Kidney epithelial cell (primary cell): ENCODE measurements at regions not wholly inside any gene's neighbourhood (a gene's known extent, or its start where the extent isn't known, plus 50 kb on each side); places are given as distances from the start of the nearest gene placed in this dataset.

ENCODE experiments used
- DNase-seq: peaks from one replicate; pipeline ENCODE4 v3.0.0-alpha.2; 2010; ENCODE audit warnings: low read depth
- H3K27me3 ChIP-seq: 2 replicates; pipeline ENCODE4 v1.6.0; 2011; ENCODE audit warnings: low read length; ENCODE audit not compliant: control insufficient read depth, insufficient read depth
- H3K36me3 ChIP-seq: 2 replicates; pipeline ENCODE4 v1.5.1; 2011; ENCODE audit warnings: low read length; ENCODE audit not compliant: control insufficient read depth, insufficient read depth
- H3K4me3 ChIP-seq: 2 replicates; pipeline ENCODE4 v1.5.1; 2011; ENCODE audit warnings: low read depth, mild to moderate bottlenecking, control low read depth, low read length
- TF ChIP-seq, protein P1 (sequence below): IDR thresholded peaks from 2 replicates; pipeline ENCODE4 v1.5.1; 2011; ENCODE audit warnings: mild to moderate bottlenecking, moderate library complexity, low read length, control low read depth, inconsistent platforms; ENCODE audit not compliant: insufficient read depth, poor library complexity, severe bottlenecking

DNA sequence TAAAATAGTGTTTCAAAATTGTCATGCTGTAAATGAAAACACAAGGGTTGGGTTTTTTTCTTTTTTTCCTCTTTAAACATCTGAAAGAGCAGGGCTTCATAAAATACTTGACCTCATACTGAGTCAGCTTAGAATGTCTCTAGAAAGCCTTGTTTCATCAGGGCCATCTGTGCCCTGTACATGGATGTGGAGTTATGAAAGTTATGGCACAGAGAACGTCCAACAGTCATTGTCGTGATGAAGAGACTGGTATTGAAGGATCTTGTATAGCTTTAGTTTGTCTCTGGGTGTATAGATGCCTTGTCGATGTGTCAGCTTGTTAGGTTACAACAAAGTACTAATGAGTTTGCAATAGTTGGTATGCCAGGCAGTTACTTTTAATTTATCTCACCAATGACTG lies 127.3 kb downstream of the FAM204A start:
- TF ChIP-seq, protein P1, sequence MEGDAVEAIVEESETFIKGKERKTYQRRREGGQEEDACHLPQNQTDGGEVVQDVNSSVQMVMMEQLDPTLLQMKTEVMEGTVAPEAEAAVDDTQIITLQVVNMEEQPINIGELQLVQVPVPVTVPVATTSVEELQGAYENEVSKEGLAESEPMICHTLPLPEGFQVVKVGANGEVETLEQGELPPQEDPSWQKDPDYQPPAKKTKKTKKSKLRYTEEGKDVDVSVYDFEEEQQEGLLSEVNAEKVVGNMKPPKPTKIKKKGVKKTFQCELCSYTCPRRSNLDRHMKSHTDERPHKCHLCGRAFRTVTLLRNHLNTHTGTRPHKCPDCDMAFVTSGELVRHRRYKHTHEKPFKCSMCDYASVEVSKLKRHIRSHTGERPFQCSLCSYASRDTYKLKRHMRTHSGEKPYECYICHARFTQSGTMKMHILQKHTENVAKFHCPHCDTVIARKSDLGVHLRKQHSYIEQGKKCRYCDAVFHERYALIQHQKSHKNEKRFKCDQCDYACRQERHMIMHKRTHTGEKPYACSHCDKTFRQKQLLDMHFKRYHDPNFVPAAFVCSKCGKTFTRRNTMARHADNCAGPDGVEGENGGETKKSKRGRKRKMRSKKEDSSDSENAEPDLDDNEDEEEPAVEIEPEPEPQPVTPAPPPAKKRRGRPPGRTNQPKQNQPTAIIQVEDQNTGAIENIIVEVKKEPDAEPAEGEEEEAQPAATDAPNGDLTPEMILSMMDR, result no peak
- DNase-seq, result no peak
- no peaks in the 10 kb centered on the region for H3K27me3 ChIP-seq
- no peaks in the 10 kb centered on the region for H3K36me3 ChIP-seq
- no peak overlapping the region for H3K4me3 ChIP-seq

DNA sequence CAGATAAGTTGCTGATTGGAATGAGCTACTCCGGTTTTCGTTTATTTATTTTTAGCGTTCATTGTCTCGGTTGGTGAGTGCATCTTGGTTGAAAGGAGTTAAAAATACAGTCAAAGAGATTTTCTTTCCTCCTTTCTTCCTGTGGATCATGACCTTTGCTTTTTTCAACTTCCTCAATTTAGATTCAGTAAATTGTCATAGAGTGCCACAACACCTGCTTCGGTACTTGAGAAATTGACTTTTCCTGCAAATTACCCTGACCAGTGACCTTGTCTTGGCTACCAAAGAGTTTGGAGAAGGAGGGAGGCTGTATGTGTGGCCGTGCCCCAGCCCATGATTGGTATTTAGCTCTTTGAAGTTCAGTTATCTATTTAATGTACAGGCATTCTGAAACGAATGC lies 128.7 kb downstream of the FAM204A start:
- TF ChIP-seq, protein P1, result no peak
- Histone ChIP-seq H3K4me3 (no peak overlapping the region), H3K36me3 (no peaks in the 10 kb centered on the region), H3K27me3 (no peaks in the 10 kb centered on the region)
- DNase-seq, result no peak

DNA sequence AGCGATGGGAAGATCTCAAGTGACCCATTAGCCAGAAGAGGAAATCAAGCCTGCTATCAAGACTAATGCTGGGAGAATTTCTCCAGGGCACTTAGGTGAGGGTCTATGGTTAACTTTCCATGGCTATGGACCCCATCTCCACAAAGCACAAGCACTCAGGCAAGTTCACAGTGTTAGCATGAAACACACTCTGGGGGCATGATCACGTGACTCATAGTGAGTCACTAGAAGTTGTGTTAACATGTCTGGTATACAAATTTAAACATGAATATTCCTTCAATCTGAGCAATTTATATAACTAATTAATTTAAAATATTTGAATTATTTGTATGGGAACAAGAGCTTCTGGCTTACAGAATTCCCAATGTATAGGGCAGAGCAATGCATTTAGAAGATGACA lies 131.8 kb downstream of the FAM204A start:
- Histone ChIP-seq H3K27me3 (no peaks in the 10 kb centered on the region), H3K4me3 (no peak overlapping the region), H3K36me3 (no peaks in the 10 kb centered on the region)
- peak; percentile 9 for DNase-seq
- TF ChIP-seq, protein P1, result no peak

DNA sequence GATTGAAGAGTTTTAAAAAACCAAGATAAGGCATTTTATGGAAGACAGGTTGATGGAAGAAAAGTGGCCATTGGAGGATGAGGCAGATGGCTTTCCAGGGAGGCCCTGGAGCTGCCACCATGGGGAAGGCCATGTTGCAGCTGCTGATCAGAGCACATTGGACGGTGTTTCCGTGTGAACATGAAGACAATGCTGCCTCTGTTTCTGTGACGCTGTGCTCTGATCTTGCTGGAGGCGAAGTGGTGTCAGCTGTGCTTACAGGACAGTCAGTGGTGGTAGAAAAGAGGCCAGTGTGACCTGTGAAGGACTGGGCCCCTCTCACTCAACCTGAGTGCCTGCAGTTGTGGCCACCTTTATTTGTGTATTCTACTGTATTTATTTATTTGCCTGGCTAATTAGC lies 132.9 kb downstream of the FAM204A start:
- H3K27me3 ChIP-seq, result no peaks in the 10 kb centered on the region
- no peak overlapping the region for H3K4me3 ChIP-seq
- H3K36me3 ChIP-seq, result no peaks in the 10 kb centered on the region
- no peak for DNase-seq
- TF ChIP-seq, protein P1, result no peak

DNA sequence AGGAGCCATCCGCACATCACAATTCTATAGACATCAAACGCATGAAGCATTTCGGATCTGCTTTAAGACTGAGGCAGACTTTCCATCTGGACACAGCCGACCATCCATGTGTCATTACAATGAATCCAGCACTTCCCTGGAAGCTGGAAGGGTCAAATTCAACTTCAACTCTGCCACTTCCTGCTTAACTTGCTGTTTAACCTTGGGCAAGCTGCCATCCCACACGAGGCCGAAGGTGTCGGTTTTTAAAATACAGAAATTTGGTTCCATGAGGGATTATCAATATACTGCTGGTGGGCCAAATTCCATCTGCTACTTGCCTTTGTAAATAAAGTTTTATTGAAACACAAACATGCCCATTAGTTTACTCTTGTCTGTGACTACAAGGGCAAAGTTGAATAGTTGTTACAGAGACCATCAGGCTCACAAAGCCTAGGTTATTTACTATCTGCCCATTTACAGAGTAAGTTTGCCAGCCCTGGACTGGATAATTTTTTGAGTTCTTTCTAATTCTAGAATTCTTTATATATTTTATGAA lies 134.6 kb downstream of the FAM204A start:
- Histone ChIP-seq H3K27me3 (no peaks in the 10 kb centered on the region), H3K36me3 (no peaks in the 10 kb centered on the region), H3K4me3 (no peak overlapping the region)
- DNase-seq, result no peak
- TF ChIP-seq, protein P1, result no peak

DNA sequence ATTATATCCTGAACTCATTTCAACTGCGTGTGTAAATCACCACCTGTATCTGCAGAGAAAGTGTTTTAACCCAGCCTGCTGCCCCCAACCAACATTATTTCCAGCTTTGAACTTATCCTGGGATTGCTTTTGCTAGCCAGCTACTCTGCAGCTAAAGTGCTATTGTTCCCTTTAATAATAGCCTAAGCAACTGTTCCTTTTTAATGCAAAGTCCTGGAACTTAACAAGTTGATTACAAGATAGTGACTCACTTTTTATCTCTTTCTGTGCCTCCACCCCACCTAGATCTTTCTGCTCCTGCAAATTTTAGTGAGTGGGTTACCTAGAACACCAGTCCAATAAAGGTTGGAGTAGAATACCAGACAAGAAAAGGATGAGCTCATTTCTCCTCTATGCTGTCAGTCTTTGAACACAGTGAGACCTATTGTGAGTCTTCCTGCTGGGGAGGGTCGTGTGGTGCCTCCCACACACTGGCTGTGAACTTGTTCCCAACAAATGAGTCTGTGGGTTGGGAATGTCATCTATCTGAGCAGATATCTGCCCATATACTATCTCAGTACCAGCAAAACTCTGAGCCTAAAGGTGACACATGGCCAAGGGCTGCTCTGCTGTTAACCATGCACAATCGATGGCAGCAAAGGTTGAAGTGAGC lies 137.7 kb downstream of the FAM204A start:
- TF ChIP-seq, protein P1, result no peak
- DNase-seq, result no peak
- Histone ChIP-seq H3K27me3 (no peaks in the 10 kb centered on the region), H3K36me3 (no peaks in the 10 kb centered on the region), H3K4me3 (no peak overlapping the region)
